Fibroblast of peridontal ligament (primary cell): ENCODE measurements at regions not wholly inside any gene's neighbourhood (a gene's known extent, or its start where the extent isn't known, plus 50 kb on each side); places are given as distances from the start of the nearest gene placed in this dataset.

ENCODE experiments used
- DNase-seq: peaks from one replicate; pipeline ENCODE4 v3.0.0-alpha.2; 2010; ENCODE audit errors: extremely low read depth

DNA sequence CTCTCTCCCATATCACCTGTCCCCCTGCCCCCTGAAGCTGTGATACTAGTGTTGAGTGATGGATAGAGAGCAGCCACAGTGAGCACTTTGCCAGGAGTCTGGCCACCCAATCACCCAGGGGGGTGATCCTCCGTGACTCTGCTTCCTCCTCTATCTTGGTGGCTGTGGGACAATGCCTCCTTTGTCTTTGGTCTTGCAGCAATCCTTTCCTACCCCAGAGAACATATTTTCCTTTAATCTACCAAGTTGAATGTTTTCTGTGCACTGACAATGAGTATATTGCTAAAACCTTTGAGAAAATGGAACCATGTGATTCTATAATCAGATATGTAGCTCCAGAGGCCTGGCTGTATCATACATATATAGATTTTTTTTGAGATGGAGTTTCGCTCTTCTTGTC is 58.1 kb upstream of the HEPHL1 start:
- DNase-seq, result no peak

- no peak for DNase-seq
Measured at GRCh38 chr11:93967258-93967657, 53.9 kb upstream of the HEPHL1 start.

DNA sequence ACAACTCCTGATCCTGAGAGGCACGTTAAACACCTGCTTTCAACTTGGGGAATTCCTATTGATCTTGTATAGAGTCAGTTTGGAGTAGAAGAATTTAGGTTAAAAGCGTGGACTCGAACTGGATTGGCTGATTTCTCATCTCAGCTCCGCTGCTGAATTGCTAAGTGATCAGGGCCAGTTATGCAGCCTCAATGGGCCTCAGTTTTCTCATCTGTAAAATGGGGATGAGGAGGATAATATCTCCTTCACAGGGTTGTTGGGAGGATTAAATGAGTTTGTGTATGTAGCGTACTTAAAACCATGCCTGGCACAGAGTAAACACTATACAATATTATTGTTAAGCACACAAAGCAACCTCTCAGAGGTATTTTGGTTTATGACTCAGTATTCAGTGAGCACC is 53.2 kb upstream of the HEPHL1 start:
- no peak for DNase-seq

- DNase-seq, result no peak
Measured at GRCh38 chr11:93969925-93970922, 50.9 kb upstream of the HEPHL1 start.
